ENCODE measurements at regions not wholly inside any gene's neighbourhood (a gene's known extent, or its start where the extent isn't known, plus 50 kb on each side); places are given as distances from the start of the nearest gene placed in this dataset.

- TF ChIP-seq CTCF (conservative IDR thresholded peaks at IDR 0.05; ENCODE audit: low read depth in 2 of 2) = no peak
- TF ChIP-seq EZH2 (IDR thresholded peaks at IDR 0.05; ENCODE audit: low read depth, unreplicated experiment) = no peak
- TF ChIP-seq NANOG (IDR thresholded peaks at IDR 0.05; ENCODE audit: borderline replicate concordance) = no peak
- no peak for TF ChIP-seq REST (IDR thresholded peaks at IDR 0.05; ENCODE audit: unreplicated experiment)
- no peak for TF ChIP-seq POLR2AphosphoS5 (IDR thresholded peaks at IDR 0.05; ENCODE audit: low read depth)
Measured at GRCh38 chr6:120557554-120557953, 776.7 kb downstream of the TBC1D32 start.
